Lung (tissue), 11 donors: ENCODE measurements at regions not wholly inside any gene's neighbourhood (a gene's known extent, or its start where the extent isn't known, plus 50 kb on each side); places are given as distances from the start of the nearest gene placed in this dataset.

ENCODE experiments used
- ATAC-seq: fragments of 200-7000 bp; cut with Tn5 transposase; one replicate; pipeline ENCODE4 v1.9.1; 2020; ENCODE audit warnings: moderate number of reproducible peaks; ENCODE audit not compliant: insufficient read depth, low FRiP score
- DNase-seq, 3 donors: peaks; one replicate each; pipeline ENCODE4 v3.0.0-alpha.2; 2013 to 2017
- H3K27ac ChIP-seq, 2 donors: one replicate each; pipeline ENCODE4 v1.5.1; 2013; ENCODE audit warnings: mild to moderate bottlenecking in 2 of 2, moderate library complexity in 2 of 2, control low read depth in 1 of 2, inconsistent platforms in 1 of 2, low read depth in 1 of 2, low read length in 1 of 2
- H3K27me3 ChIP-seq, 3 donors: one replicate each; pipeline ENCODE4 v1.5.1; 2013; ENCODE audit warnings: low read length in 2 of 3; ENCODE audit not compliant: control insufficient read depth in 3 of 3, insufficient read depth in 3 of 3
- H3K36me3 ChIP-seq, 4 donors: one replicate each; pipeline ENCODE4 v1.5.1; 2013; ENCODE audit warnings: low read length in 4 of 4, mild to moderate bottlenecking in 1 of 4, moderate library complexity in 1 of 4; ENCODE audit not compliant: control insufficient read depth in 4 of 4, insufficient read depth in 4 of 4
- H3K4me1 ChIP-seq, 5 donors: one replicate each; pipeline ENCODE4 v1.5.1; 2013; ENCODE audit warnings: low read length in 5 of 5, mild to moderate bottlenecking in 2 of 5, moderate library complexity in 1 of 5; ENCODE audit not compliant: control insufficient read depth in 5 of 5, insufficient read depth in 5 of 5
- H3K4me3 ChIP-seq: one replicate; pipeline ENCODE4 v1.5.1; 2013; ENCODE audit warnings: mild to moderate bottlenecking, control low read depth, moderate library complexity
- H3K9ac ChIP-seq, 2 donors: one replicate each; pipeline ENCODE4 v1.5.1; 2013; ENCODE audit warnings: low read length in 2 of 2, control low read depth in 1 of 2; ENCODE audit not compliant: insufficient read depth in 1 of 2
- H3K9me3 ChIP-seq, 4 donors: one replicate each; pipeline ENCODE4 v1.5.1; 2013; ENCODE audit warnings: low read length in 3 of 4, mild to moderate bottlenecking in 1 of 4, moderate library complexity in 1 of 4; ENCODE audit not compliant: control insufficient read depth in 4 of 4, insufficient read depth in 3 of 4
- CTCF ChIP-seq: IDR thresholded peaks from 2 replicates; pipeline ENCODE4 v1.5.1; 2012; ENCODE audit warnings: mild to moderate bottlenecking; ENCODE audit errors: control extremely low read depth, extremely low read depth
- WGBS, 2 donors: extraction: QIAGEN DNeasy Blood & Tissue Kit; methylation state at CpG; one replicate each; pipeline ENCODE4 v1.1.7; 2013; 5-methylcytosine and 5-hydroxymethylcytosine counted together
- donor health status: control.
- donor health status: control.
- donor health status: Bipolar disorder and iron deficiency.
- donor health status: healthy.
- donor health status: DM: yes; HTN: yes; CAD: no.

GRCh38 chr5:15203376-15203775 is 296.6 kb upstream of the FBXL7 start:
- no peaks in the 10 kb centered on the region for H3K27me3 ChIP-seq
- no peaks in the 10 kb centered on the region for H3K9me3 ChIP-seq
- H3K9ac ChIP-seq, result no peak overlapping the region
- H3K27ac ChIP-seq, result no peak overlapping the region
- 91 to 98% methylated on average over 1 of the region's 1 CpG for WGBS, 2 donors
- ATAC-seq (no peak), DNase-seq (no peak)
- H3K36me3 ChIP-seq, result no peaks in the 10 kb centered on the region
- TF ChIP-seq CTCF, result no peak
- no peaks in the 10 kb centered on the region for H3K4me1 ChIP-seq
- H3K4me3 ChIP-seq, result no peak overlapping the region

DNA sequence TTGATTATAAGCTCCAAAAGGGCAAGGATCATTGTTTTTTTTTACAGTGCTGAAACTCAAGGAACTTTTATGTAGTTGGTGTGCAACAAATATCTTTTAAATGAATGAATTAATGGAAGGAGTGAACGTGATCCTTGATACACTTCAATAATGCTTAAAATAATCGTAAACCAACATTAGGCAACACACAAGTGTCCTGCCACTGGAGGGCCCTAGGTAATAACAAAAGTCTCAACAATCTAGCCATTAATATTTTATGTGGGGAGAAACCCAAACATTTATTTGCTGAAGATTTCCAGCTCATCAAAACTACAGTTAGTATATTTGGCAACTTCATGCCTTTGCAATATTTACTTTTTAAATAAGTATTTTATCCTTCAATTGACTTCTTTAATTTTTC is 309.0 kb upstream of the FBXL7 start:
- Histone ChIP-seq H3K4me1 (no peaks in the 10 kb centered on the region), H3K9me3 (peaks cover 0 to 7% (median 0%) of the 10 kb centered on the region in 4 donors), H3K9ac (no peak overlapping the region), H3K4me3 (no peak overlapping the region), H3K27me3 (no peaks in the 10 kb centered on the region), H3K36me3 (no peaks in the 10 kb centered on the region), H3K27ac (no peak overlapping the region)
- ATAC-seq, result no peak
- TF ChIP-seq CTCF, result no peak
- 56 to 76% methylated on average over 2 of the region's 2 CpGs for WGBS, 2 donors
- DNase-seq, result peak in 2 of 3 donors; percentile 28 to 32

- no peaks in the 10 kb centered on the region for H3K27me3 ChIP-seq
- WGBS, 2 donors, result 74 to 79% methylated on average over 1 of the region's 1 CpG
- H3K4me3 ChIP-seq, result no peak overlapping the region
- no peak for TF ChIP-seq CTCF
- ATAC-seq, result no peak
- no peaks in the 10 kb centered on the region for H3K4me1 ChIP-seq
- H3K9me3 ChIP-seq, result peaks cover 0 to 2% (median 0%) of the 10 kb centered on the region in 4 donors
- H3K36me3 ChIP-seq, result no peaks in the 10 kb centered on the region
- DNase-seq, result peak; percentile 31 to 67 (median 61)
- no peak overlapping the region for H3K9ac ChIP-seq
- no peak overlapping the region for H3K27ac ChIP-seq
These were observed 311.9 kb upstream of the ANKH start for GRCh38 chr5:15183520-15183919.

GRCh38 chr5:15170173-15170572 is 298.6 kb upstream of the ANKH start:
- no peak for TF ChIP-seq CTCF
- no peaks in the 10 kb centered on the region for H3K27me3 ChIP-seq
- H3K4me3 ChIP-seq, result no peak overlapping the region
- H3K36me3 ChIP-seq, result no peaks in the 10 kb centered on the region
- H3K9ac ChIP-seq, result no peak overlapping the region
- H3K9me3 ChIP-seq, result peaks cover 0 to 9% (median 3%) of the 10 kb centered on the region in 4 donors
- DNase-seq (no peak), ATAC-seq (no peak)
- no peak overlapping the region for H3K27ac ChIP-seq
- peaks cover 0 to 13% (median 0%) of the 10 kb centered on the region in 5 donors for H3K4me1 ChIP-seq
- WGBS, 2 donors, result 86 to 87% methylated on average over 1 of the region's 1 CpG
